ENCODE measurements at regions not wholly inside any gene's neighbourhood (a gene's known extent, or its start where the extent isn't known, plus 50 kb on each side); places are given as distances from the start of the nearest gene placed in this dataset.

DNA sequence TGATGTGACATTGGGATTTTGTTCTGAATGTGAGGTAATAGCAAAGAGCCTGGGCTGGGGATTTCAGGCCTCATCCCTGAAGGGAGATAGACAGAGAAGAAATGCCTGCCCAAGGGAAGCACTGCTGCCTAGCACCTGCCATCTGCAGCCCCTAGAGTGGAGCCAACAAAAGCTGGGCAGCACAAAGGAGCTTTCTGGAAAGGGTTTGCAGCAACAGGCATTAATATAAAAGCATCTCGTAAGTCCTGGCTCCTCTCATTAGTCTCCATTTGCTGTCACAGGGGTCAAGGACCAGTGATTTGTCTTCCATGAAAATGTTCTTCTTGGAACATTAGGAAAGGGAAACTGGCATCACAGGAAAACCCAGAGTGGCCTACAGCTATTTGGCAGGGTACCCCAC is 157.2 kb upstream of the SLC14A2 start:
- TF ChIP-seq, protein P1, sequence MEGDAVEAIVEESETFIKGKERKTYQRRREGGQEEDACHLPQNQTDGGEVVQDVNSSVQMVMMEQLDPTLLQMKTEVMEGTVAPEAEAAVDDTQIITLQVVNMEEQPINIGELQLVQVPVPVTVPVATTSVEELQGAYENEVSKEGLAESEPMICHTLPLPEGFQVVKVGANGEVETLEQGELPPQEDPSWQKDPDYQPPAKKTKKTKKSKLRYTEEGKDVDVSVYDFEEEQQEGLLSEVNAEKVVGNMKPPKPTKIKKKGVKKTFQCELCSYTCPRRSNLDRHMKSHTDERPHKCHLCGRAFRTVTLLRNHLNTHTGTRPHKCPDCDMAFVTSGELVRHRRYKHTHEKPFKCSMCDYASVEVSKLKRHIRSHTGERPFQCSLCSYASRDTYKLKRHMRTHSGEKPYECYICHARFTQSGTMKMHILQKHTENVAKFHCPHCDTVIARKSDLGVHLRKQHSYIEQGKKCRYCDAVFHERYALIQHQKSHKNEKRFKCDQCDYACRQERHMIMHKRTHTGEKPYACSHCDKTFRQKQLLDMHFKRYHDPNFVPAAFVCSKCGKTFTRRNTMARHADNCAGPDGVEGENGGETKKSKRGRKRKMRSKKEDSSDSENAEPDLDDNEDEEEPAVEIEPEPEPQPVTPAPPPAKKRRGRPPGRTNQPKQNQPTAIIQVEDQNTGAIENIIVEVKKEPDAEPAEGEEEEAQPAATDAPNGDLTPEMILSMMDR (IDR thresholded peaks at IDR 0.05) = no peak
- TF ChIP-seq POLR2AphosphoS5 (IDR thresholded peaks at IDR 0.05) (no peak), POLR2A (IDR thresholded peaks at IDR 0.05) (no peak)
